Smooth muscle cell (in vitro differentiated cells): ENCODE measurements at regions not wholly inside any gene's neighbourhood (a gene's known extent, or its start where the extent isn't known, plus 50 kb on each side); places are given as distances from the start of the nearest gene placed in this dataset.
"Not testable (repeated sequence)": the region's sequence is repeated elsewhere in the genome, so short reads cannot be mapped to it uniquely, and the experiment has no call there.

Source experiments
- DNase-seq: peaks from one replicate; lab custom pipeline; 2025; ENCODE audit not compliant: unreplicated experiment; lab: John Stamatoyannopoulos, UW
- H2AFZ ChIP-seq: fragments of 200-600 bp; sonication (generic); 2 replicates; pipeline ENCODE4 v1.6.0; 2016; ENCODE audit warnings: antibody characterized with exemption, low read depth, mild to moderate bottlenecking
- H3F3A ChIP-seq: fragments of 200-600 bp; sonication (generic); 2 replicates; pipeline ENCODE4 v1.6.0; 2017; ENCODE audit warnings: antibody characterized with exemption, low read depth
- H3K27ac ChIP-seq: fragments of 200-600 bp; sonication (generic); 2 replicates; pipeline ENCODE4 v1.5.1; 2016; ENCODE audit warnings: low read depth, mild to moderate bottlenecking
- H3K27me3 ChIP-seq: fragments of 200-600 bp; sonication (generic); 2 replicates; pipeline ENCODE4 v1.6.1; 2016; ENCODE audit warnings: low read depth, mild to moderate bottlenecking
- H3K36me3 ChIP-seq: fragments of 200-600 bp; sonication (generic); 2 replicates; pipeline ENCODE4 v1.5.1; 2016; ENCODE audit warnings: low read depth
- H3K4me1 ChIP-seq: fragments of 200-600 bp; sonication (generic); 2 replicates; pipeline ENCODE4 v1.5.1; 2016; ENCODE audit warnings: low read depth
- H3K4me2 ChIP-seq: fragments of 200-600 bp; sonication (generic); 2 replicates; pipeline ENCODE4 v1.6.0; 2016; ENCODE audit warnings: mild to moderate bottlenecking
- H3K4me3 ChIP-seq: fragments of 200-600 bp; sonication (generic); 2 replicates; pipeline ENCODE4 v1.5.1; 2016; ENCODE audit warnings: mild to moderate bottlenecking
- H3K79me2 ChIP-seq: fragments of 200-600 bp; sonication (generic); 2 replicates; pipeline ENCODE4 v1.6.0; 2016; ENCODE audit warnings: low read depth, mild to moderate bottlenecking
- H3K9ac ChIP-seq: fragments of 200-600 bp; sonication (generic); 2 replicates; pipeline ENCODE4 v1.6.0; 2016; ENCODE audit warnings: low read depth
- H3K9me3 ChIP-seq: fragments of 200-600 bp; sonication (generic); replicated peaks from 2 replicates; pipeline ENCODE4 v1.5.1; 2016; ENCODE audit warnings: low read depth
- H4K20me1 ChIP-seq: fragments of 200-600 bp; sonication (generic); 2 replicates; pipeline ENCODE4 v1.6.0; 2016; ENCODE audit warnings: low read depth
- WGBS: methylation state at CpG from one replicate; pipeline ENCODE4 v1.1.7; 2016; ENCODE audit warnings: low lambda C conversion rate; 5-methylcytosine and 5-hydroxymethylcytosine counted together
- TF ChIP-seq, protein P1 (sequence below): fragments of 200-600 bp; sonication (generic); IDR thresholded peaks from 2 replicates; pipeline ENCODE4 v1.5.1; 2017; ENCODE audit warnings: borderline replicate concordance, mild to moderate bottlenecking, antibody characterized with exemption; ENCODE audit not compliant: insufficient read depth, poor library complexity, severe bottlenecking

DNA sequence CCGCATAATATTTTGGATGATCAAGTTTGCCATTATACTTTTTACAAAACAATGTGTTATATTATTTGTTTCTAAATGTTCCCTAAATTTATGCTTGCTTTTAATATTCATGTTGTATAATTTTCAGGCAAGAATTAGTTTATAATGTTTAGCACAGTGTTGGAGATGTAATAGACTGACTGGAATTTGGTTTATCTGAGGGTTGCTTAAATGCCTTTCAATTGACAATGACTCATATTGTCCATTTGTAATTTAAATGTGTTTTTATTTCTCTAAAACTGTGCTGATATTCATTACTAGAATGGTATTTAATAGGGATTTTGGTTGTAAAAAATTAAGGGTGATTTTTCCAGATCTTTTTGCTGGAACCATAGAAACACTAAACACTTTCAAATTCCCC lies 788.4 kb downstream of the SLC6A15 start:
- Histone ChIP-seq H3K9me3 (no peaks in the 10 kb centered on the region), H3K4me2 (no peak overlapping the region), H3K27me3 (no peaks in the 10 kb centered on the region), H3K4me3 (no peak overlapping the region), H3F3A (no peaks in the 10 kb centered on the region), H3K36me3 (no peaks in the 10 kb centered on the region), H2AFZ (no peak overlapping the region), H3K9ac (no peak overlapping the region), H4K20me1 (no peaks in the 10 kb centered on the region), H3K27ac (no peak overlapping the region), H3K79me2 (no peaks in the 10 kb centered on the region), H3K4me1 (no peaks in the 10 kb centered on the region)
- TF ChIP-seq, protein P1, sequence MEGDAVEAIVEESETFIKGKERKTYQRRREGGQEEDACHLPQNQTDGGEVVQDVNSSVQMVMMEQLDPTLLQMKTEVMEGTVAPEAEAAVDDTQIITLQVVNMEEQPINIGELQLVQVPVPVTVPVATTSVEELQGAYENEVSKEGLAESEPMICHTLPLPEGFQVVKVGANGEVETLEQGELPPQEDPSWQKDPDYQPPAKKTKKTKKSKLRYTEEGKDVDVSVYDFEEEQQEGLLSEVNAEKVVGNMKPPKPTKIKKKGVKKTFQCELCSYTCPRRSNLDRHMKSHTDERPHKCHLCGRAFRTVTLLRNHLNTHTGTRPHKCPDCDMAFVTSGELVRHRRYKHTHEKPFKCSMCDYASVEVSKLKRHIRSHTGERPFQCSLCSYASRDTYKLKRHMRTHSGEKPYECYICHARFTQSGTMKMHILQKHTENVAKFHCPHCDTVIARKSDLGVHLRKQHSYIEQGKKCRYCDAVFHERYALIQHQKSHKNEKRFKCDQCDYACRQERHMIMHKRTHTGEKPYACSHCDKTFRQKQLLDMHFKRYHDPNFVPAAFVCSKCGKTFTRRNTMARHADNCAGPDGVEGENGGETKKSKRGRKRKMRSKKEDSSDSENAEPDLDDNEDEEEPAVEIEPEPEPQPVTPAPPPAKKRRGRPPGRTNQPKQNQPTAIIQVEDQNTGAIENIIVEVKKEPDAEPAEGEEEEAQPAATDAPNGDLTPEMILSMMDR: no peak
- DNase-seq: no peak
- WGBS: 94% methylated on average over 1 of the region's 1 CpG

DNA sequence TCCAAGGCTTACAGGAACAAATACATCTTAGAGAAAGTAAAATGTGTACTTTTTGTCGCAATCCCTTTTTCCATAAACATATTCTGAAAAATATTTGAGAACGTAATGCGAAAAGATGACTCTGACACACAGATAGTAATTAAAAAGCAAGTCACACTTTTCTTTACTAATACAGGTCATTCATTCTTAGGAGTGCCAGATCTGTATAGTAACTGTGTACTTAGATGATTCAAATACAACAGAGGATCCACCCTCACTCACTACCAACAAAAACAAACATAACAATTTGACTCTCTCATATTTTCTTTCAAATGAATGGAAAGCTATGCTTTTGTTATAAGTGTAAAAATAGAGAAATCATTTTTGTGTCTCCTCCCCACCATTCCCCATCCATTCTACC lies 795.4 kb downstream of the SLC6A15 start:
- Histone ChIP-seq H3K9me3 (no peaks in the 10 kb centered on the region), H3K79me2 (no peaks in the 10 kb centered on the region), H2AFZ (no peak overlapping the region), H3K4me3 (no peak overlapping the region), H4K20me1 (no peaks in the 10 kb centered on the region), H3K9ac (no peak overlapping the region), H3K4me2 (no peak overlapping the region), H3F3A (no peaks in the 10 kb centered on the region), H3K27ac (no peak overlapping the region), H3K27me3 (no peaks in the 10 kb centered on the region), H3K36me3 (no peaks in the 10 kb centered on the region), H3K4me1 (no peaks in the 10 kb centered on the region)
- TF ChIP-seq, protein P1: no peak
- WGBS: 98% methylated on average over 3 of the region's 3 CpGs
- DNase-seq: no peak

DNA sequence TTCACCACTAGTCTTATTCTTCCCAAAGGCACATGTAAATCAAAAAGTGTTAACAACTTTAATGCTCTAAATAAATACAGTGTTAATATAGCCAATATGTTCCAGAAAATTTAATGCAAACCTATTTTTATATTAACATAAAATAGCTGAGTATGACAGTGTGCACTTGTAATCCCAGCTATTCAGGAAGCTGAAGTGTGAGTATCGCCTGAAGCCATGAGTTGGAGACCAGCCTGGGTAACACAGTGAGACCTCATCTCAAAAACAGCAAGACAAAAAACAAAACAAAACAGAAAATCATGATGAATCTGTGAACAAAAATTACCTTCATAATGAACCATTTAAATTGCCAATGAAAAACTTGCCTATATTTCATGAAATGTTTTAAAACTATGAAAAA lies 798.9 kb downstream of the SLC6A15 start:
- DNase-seq: no peak
- no peak overlapping the region for H2AFZ ChIP-seq
- H3K79me2 ChIP-seq: no peaks in the 10 kb centered on the region
- H3K4me2 ChIP-seq: no peak overlapping the region
- no peaks in the 10 kb centered on the region for H3F3A ChIP-seq
- H3K4me3 ChIP-seq: no peak overlapping the region
- 89% methylated on average over 1 of the region's 1 CpG for WGBS
- no peaks in the 10 kb centered on the region for H3K27me3 ChIP-seq
- H3K9me3 ChIP-seq: peaks cover 6% of the 10 kb centered on the region
- TF ChIP-seq, protein P1: no peak
- no peaks in the 10 kb centered on the region for H4K20me1 ChIP-seq
- H3K9ac ChIP-seq: no peak overlapping the region
- no peaks in the 10 kb centered on the region for H3K4me1 ChIP-seq
- H3K36me3 ChIP-seq: no peaks in the 10 kb centered on the region
- H3K27ac ChIP-seq: no peak overlapping the region

DNA sequence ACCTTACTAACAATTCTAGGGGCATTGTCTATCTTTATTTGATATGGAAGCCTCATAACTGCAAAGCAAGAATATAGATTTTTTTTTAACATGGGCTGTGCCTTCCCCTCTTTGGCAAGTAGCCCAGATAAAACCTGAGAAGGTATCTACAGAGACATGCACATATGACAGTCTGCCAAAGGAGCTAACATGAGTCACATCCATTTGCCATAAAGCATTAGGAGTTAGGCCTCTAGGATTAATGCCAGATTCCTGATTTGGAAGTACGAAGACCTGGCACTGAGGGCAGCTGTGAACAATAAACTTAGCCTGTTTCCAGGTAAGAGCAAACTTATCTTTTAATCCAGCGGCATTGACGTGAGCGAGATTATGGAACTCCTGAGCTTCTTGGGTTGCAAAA lies 808.7 kb downstream of the SLC6A15 start:
- not testable (repeated sequence) for H3F3A ChIP-seq, H3K27me3 ChIP-seq, H2AFZ ChIP-seq, H3K4me2 ChIP-seq, H3K79me2 ChIP-seq, H3K4me3 ChIP-seq, H4K20me1 ChIP-seq, H3K4me1 ChIP-seq, H3K9ac ChIP-seq, H3K27ac ChIP-seq, DNase-seq, H3K9me3 ChIP-seq, H3K36me3 ChIP-seq
- 97% methylated on average over 4 of the region's 4 CpGs for WGBS

DNA sequence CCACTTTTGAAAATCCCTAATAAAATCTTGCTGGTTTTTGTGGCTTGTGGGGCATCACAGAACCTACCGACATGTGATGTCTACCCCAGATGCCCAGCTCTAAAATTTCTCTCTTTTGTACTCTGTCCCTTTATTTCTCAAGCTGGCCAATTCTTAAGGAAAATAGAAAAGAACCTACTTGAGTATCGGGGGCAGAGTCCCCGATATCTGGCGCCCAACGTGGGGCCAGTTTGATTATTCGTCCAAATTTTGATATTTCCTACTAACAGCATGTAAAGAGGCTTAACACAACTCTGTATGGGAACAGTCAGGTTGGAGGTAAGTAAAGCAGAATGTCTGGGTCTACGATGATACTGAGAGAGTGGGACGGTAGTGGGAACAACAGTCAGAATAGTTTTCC lies 810.6 kb downstream of the SLC6A15 start:
- H3K27ac ChIP-seq, H3K27me3 ChIP-seq, DNase-seq, H3K36me3 ChIP-seq, H3K4me3 ChIP-seq, H4K20me1 ChIP-seq, H3K4me1 ChIP-seq, H3K9me3 ChIP-seq, H3K9ac ChIP-seq, H3K4me2 ChIP-seq, H3F3A ChIP-seq, H3K79me2 ChIP-seq, H2AFZ ChIP-seq: not testable (repeated sequence)
- 95% methylated on average over 8 of the region's 8 CpGs for WGBS

DNA sequence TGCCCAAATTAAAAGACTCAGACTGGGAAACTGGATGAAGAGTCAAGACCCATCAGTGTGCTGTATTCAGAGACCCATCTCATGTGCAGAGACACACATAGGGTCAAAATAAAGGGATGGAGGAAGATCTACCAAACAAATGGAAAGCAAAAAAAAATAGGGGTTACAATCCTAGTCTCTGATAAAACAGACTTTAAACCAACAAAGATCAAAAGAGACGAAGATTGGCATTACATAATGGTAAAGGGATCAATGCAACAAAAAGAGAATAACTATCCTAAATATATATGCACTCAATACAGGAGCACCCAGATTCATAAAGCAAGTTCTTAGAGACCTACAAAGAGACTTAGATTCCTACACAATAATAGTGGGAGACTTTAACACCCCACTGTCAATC lies 813.0 kb downstream of the SLC6A15 start:
- not testable (repeated sequence) for DNase-seq, H2AFZ ChIP-seq
- 95% methylated on average over 1 of the region's 1 CpG for WGBS

More for the DNA sequence above, 813.0 kb downstream of the SLC6A15 start:
- not testable (repeated sequence) for H3F3A ChIP-seq, H3K4me3 ChIP-seq, H3K27me3 ChIP-seq, H3K9ac ChIP-seq, H4K20me1 ChIP-seq, H3K36me3 ChIP-seq, H3K9me3 ChIP-seq, H3K4me2 ChIP-seq, H3K4me1 ChIP-seq, H3K27ac ChIP-seq, H3K79me2 ChIP-seq
